Activated CD4-positive, alpha-beta T cell treated with anti-CD3 and anti-CD28 coated beads, Interleukin-2, Interleukin-6, amounts not matched to agents 100 ng/mL and 50 ng/mL, durations not matched to agents 16 hours and 8 hours (primary cell): ENCODE measurements at regions not wholly inside any gene's neighbourhood (a gene's known extent, or its start where the extent isn't known, plus 50 kb on each side); places are given as distances from the start of the nearest gene placed in this dataset.
"Not testable (repeated sequence)": the region's sequence is repeated elsewhere in the genome, so short reads cannot be mapped to it uniquely, and the experiment has no call there.

ENCODE experiments used
- DNase-seq: peaks from one replicate; pipeline ENCODE4 v3.0.0-alpha.2; 2020

- DNase-seq = no peak
Measured at GRCh38 chr17:53765609-53766008, 57.1 kb upstream of the KIF2B start.

GRCh38 chr17:53765129-53765528 is 57.6 kb upstream of the KIF2B start:
- DNase-seq = no peak

GRCh38 chr17:53757559-53757958 is 65.2 kb upstream of the KIF2B start:
- no peak for DNase-seq

GRCh38 chr17:53757116-53757515 is 65.6 kb upstream of the KIF2B start:
- DNase-seq = not testable (repeated sequence)

- DNase-seq = no peak
Measured at GRCh38 chr17:53749178-53749577, 73.5 kb upstream of the KIF2B start.

- not testable (repeated sequence) for DNase-seq
Measured at GRCh38 chr17:53748159-53748820, 74.4 kb upstream of the KIF2B start.

GRCh38 chr17:53740312-53740711 is 82.4 kb upstream of the KIF2B start:
- no peak for DNase-seq

GRCh38 chr17:53736516-53737240 is 86.0 kb upstream of the KIF2B start:
- DNase-seq = no peak

GRCh38 chr17:53724726-53725125 is 98.0 kb upstream of the KIF2B start:
- no peak for DNase-seq

GRCh38 chr17:53722407-53722806 is 100.3 kb upstream of the KIF2B start:
- no peak for DNase-seq

- no peak for DNase-seq
Measured at GRCh38 chr17:53721101-53721500, 101.6 kb upstream of the KIF2B start.

- DNase-seq = no peak
Measured at GRCh38 chr17:53719229-53719628, 103.5 kb upstream of the KIF2B start.

- DNase-seq = no peak
Measured at GRCh38 chr17:53707566-53707965, 115.2 kb upstream of the KIF2B start.

- no peak for DNase-seq
Measured at GRCh38 chr17:53696286-53696685, 126.4 kb upstream of the KIF2B start.

- no peak for DNase-seq
Measured at GRCh38 chr17:53687324-53687723, 135.4 kb upstream of the KIF2B start.

GRCh38 chr17:53680745-53681144 is 142.0 kb upstream of the KIF2B start:
- no peak for DNase-seq

GRCh38 chr17:53668854-53669253 is 153.9 kb upstream of the KIF2B start:
- no peak for DNase-seq

GRCh38 chr17:53662608-53663007 is 160.1 kb upstream of the KIF2B start:
- DNase-seq = no peak

GRCh38 chr17:53659181-53659580 is 163.5 kb upstream of the KIF2B start:
- DNase-seq = no peak

GRCh38 chr17:53655591-53655990 is 167.1 kb upstream of the KIF2B start:
- DNase-seq = no peak

GRCh38 chr17:53649201-53649600 is 173.5 kb upstream of the KIF2B start:
- no peak for DNase-seq

- no peak for DNase-seq
Measured at GRCh38 chr17:53646835-53647234, 175.9 kb upstream of the KIF2B start.

GRCh38 chr17:53640808-53641207 is 181.9 kb upstream of the KIF2B start:
- no peak for DNase-seq

GRCh38 chr17:53635444-53635843 is 187.3 kb upstream of the KIF2B start:
- DNase-seq = no peak

GRCh38 chr17:53633856-53634255 is 188.9 kb upstream of the KIF2B start:
- DNase-seq = no peak
